Parathyroid adenoma (tissue), 2 donors: ENCODE measurements at regions not wholly inside any gene's neighbourhood (a gene's known extent, or its start where the extent isn't known, plus 50 kb on each side); places are given as distances from the start of the nearest gene placed in this dataset.

Source experiments
- H2AFZ ChIP-seq: fragments of 300-600 bp; sonication (generic); one replicate; pipeline ENCODE4 v1.7.0; 2017; ENCODE audit warnings: antibody characterized with exemption, mild to moderate bottlenecking
- H3K27ac ChIP-seq: fragments of 300-600 bp; sonication (generic); one replicate; pipeline ENCODE4 v1.7.0; 2017
- H3K27me3 ChIP-seq: fragments of 300-600 bp; sonication (generic); one replicate; pipeline ENCODE4 v1.7.0; 2017; ENCODE audit warnings: low read length; ENCODE audit not compliant: control insufficient read depth, insufficient read depth
- H3K36me3 ChIP-seq: fragments of 300-600 bp; sonication (generic); one replicate; pipeline ENCODE4 v1.7.0; 2017; ENCODE audit warnings: low read length; ENCODE audit not compliant: control insufficient read depth, insufficient read depth
- H3K4me1 ChIP-seq: fragments of 300-600 bp; sonication (generic); one replicate; pipeline ENCODE4 v1.7.0; 2017; ENCODE audit warnings: control low read depth
- H3K4me2 ChIP-seq: fragments of 300-600 bp; sonication (generic); one replicate; pipeline ENCODE4 v1.7.0; 2017; ENCODE audit warnings: low read length
- H3K4me3 ChIP-seq: fragments of 300-600 bp; sonication (generic); one replicate; pipeline ENCODE4 v1.7.0; 2017; ENCODE audit warnings: low read depth, low read length
- H3K79me2 ChIP-seq: fragments of 300-600 bp; sonication (generic); one replicate; pipeline ENCODE4 v1.7.0; 2017; ENCODE audit warnings: control low read depth
- H3K9ac ChIP-seq: fragments of 300-600 bp; sonication (generic); one replicate; pipeline ENCODE4 v1.7.0; 2017; ENCODE audit warnings: mild to moderate bottlenecking
- H3K9me3 ChIP-seq: fragments of 300-600 bp; sonication (generic); one replicate; pipeline ENCODE4 v1.7.0; 2017; ENCODE audit warnings: low read length; ENCODE audit not compliant: control insufficient read depth
- CTCF ChIP-seq: fragments of 300-600 bp; sonication (generic); IDR thresholded peaks from one replicate; pipeline ENCODE4 v1.7.0; 2017; ENCODE audit warnings: antibody characterized with exemption, mild to moderate bottlenecking
- donor health status: primary hyperparathyroidism.

GRCh38 chr1:189675712-189676244 lies 801.9 kb downstream of the BRINP3 start:
- Histone ChIP-seq H3K27ac (no peak overlapping the region), H3K4me1 (no peaks in the 10 kb centered on the region), H3K27me3 (no peaks in the 10 kb centered on the region), H3K79me2 (no peaks in the 10 kb centered on the region), H3K9ac (no peak overlapping the region), H3K4me3 (no peak overlapping the region), H2AFZ (no peak overlapping the region), H3K4me2 (no peak overlapping the region), H3K36me3 (no peaks in the 10 kb centered on the region), H3K9me3 (no peaks in the 10 kb centered on the region)
- TF ChIP-seq CTCF = no peak

GRCh38 chr1:189678779-189679178 lies 798.9 kb downstream of the BRINP3 start:
- Histone ChIP-seq H3K4me1 (no peaks in the 10 kb centered on the region), H3K27ac (no peak overlapping the region), H3K4me3 (no peak overlapping the region), H3K4me2 (no peak overlapping the region), H3K36me3 (no peaks in the 10 kb centered on the region), H3K79me2 (no peaks in the 10 kb centered on the region), H3K27me3 (no peaks in the 10 kb centered on the region), H2AFZ (no peak overlapping the region), H3K9ac (no peak overlapping the region), H3K9me3 (no peaks in the 10 kb centered on the region)
- no peak for TF ChIP-seq CTCF

- Histone ChIP-seq H3K79me2 (no peaks in the 10 kb centered on the region), H3K4me2 (no peak overlapping the region), H2AFZ (no peak overlapping the region), H3K9ac (no peak overlapping the region), H3K4me1 (no peaks in the 10 kb centered on the region), H3K27me3 (no peaks in the 10 kb centered on the region), H3K9me3 (no peaks in the 10 kb centered on the region), H3K4me3 (no peak overlapping the region), H3K36me3 (no peaks in the 10 kb centered on the region), H3K27ac (no peak overlapping the region)
- TF ChIP-seq CTCF = no peak
Measured at GRCh38 chr1:189681252-189681919, 796.3 kb downstream of the BRINP3 start.

GRCh38 chr1:189682591-189682990 lies 795.1 kb downstream of the BRINP3 start:
- H3K36me3 ChIP-seq = no peaks in the 10 kb centered on the region
- no peak for TF ChIP-seq CTCF
- no peak overlapping the region for H3K27ac ChIP-seq
- H3K27me3 ChIP-seq = no peaks in the 10 kb centered on the region
- H3K79me2 ChIP-seq = no peaks in the 10 kb centered on the region
- H3K4me3 ChIP-seq = no peak overlapping the region
- H3K4me2 ChIP-seq = no peak overlapping the region
- no peaks in the 10 kb centered on the region for H3K9me3 ChIP-seq
- no peaks in the 10 kb centered on the region for H3K4me1 ChIP-seq
- no peak overlapping the region for H2AFZ ChIP-seq
- H3K9ac ChIP-seq = no peak overlapping the region

GRCh38 chr1:189686288-189686687 lies 791.4 kb downstream of the BRINP3 start:
- no peak overlapping the region for H2AFZ ChIP-seq
- no peak for TF ChIP-seq CTCF
- H3K9me3 ChIP-seq = no peaks in the 10 kb centered on the region
- no peaks in the 10 kb centered on the region for H3K79me2 ChIP-seq
- no peaks in the 10 kb centered on the region for H3K4me1 ChIP-seq
- no peak overlapping the region for H3K4me3 ChIP-seq
- H3K36me3 ChIP-seq = no peaks in the 10 kb centered on the region
- no peak overlapping the region for H3K27ac ChIP-seq
- H3K27me3 ChIP-seq = no peaks in the 10 kb centered on the region
- no peak overlapping the region for H3K9ac ChIP-seq
- no peak overlapping the region for H3K4me2 ChIP-seq
